Neural cell (in vitro differentiated cells): ENCODE measurements at regions not wholly inside any gene's neighbourhood (a gene's known extent, or its start where the extent isn't known, plus 50 kb on each side); places are given as distances from the start of the nearest gene placed in this dataset.

Experiments used
- H2AFZ ChIP-seq: fragments of 200-600, 300-800 bp; sonication (generic), shearing (Covaris generic); 2 replicates; pipeline ENCODE4 v1.6.0; 2014; ENCODE audit warnings: low read depth, mild to moderate bottlenecking, antibody characterized with exemption, low read length, moderate library complexity
- H3F3A ChIP-seq: fragments of 200-600 bp; shearing (Covaris generic); 2 replicates; pipeline ENCODE4 v1.6.1; 2016; ENCODE audit warnings: mild to moderate bottlenecking, moderate library complexity, mixed read lengths, antibody characterized with exemption, low read length; ENCODE audit not compliant: insufficient read depth, poor library complexity, severe bottlenecking
- H3K27ac ChIP-seq: fragments of 200-600, 300-800 bp; sonication (generic), shearing (Covaris generic); 2 replicates; pipeline ENCODE4 v1.5.1; 2014; ENCODE audit warnings: mild to moderate bottlenecking, low read length, moderate library complexity
- H3K27me3 ChIP-seq: fragments of 300-800, 200-600 bp; sonication (generic), shearing (Covaris generic); 2 replicates; pipeline ENCODE4 v1.6.0; 2014; ENCODE audit warnings: mild to moderate bottlenecking, low read depth, low read length, moderate library complexity; ENCODE audit not compliant: insufficient read depth
- H3K36me3 ChIP-seq: fragments of 300-800, 200-600 bp; sonication (generic), shearing (Covaris generic); 2 replicates; pipeline ENCODE4 v1.5.1; 2014; ENCODE audit warnings: mild to moderate bottlenecking, antibody characterized with exemption, low read length, moderate library complexity; ENCODE audit not compliant: insufficient read depth
- H3K4me2 ChIP-seq: fragments of 300-800, 200-600 bp; sonication (generic), shearing (Covaris generic); 2 replicates; pipeline ENCODE4 v1.6.0; 2014; ENCODE audit warnings: mild to moderate bottlenecking, low read length
- H3K4me3 ChIP-seq: fragments of 300-800, 200-600 bp; sonication (generic), shearing (Covaris generic); 2 replicates; pipeline ENCODE4 v1.5.1; 2014; ENCODE audit warnings: mild to moderate bottlenecking, low read length, moderate library complexity
- H3K79me2 ChIP-seq: fragments of 200-600 bp; shearing (Covaris generic); replicated peaks from 2 replicates; pipeline ENCODE4 v1.6.0; 2014; ENCODE audit warnings: mild to moderate bottlenecking, low read length, moderate library complexity; ENCODE audit not compliant: insufficient read depth
- H3K9ac ChIP-seq: fragments of 300-800, 200-600 bp; sonication (generic), shearing (Covaris generic); 2 replicates; pipeline ENCODE4 v1.6.1; 2016; ENCODE audit warnings: mild to moderate bottlenecking, low read length, mixed read lengths
- H3K9me2 ChIP-seq: fragments of 200-600 bp; shearing (Covaris generic); 2 replicates; pipeline ENCODE4 v1.6.1; 2016; ENCODE audit warnings: mild to moderate bottlenecking, low read length, mixed read lengths; ENCODE audit not compliant: insufficient read depth
- H3K9me3 ChIP-seq: fragments of 200-600, 300-800 bp; sonication (generic), shearing (Covaris generic); 2 replicates; pipeline ENCODE4 v1.6.1; 2016; ENCODE audit warnings: mild to moderate bottlenecking, mixed run types, low read length, moderate library complexity, mixed read lengths
- H4K20me1 ChIP-seq: fragments of 200-600 bp; shearing (Covaris generic); 2 replicates; pipeline ENCODE4 v1.6.1; 2016; ENCODE audit warnings: mild to moderate bottlenecking, mixed run types; ENCODE audit not compliant: insufficient read depth
- CTCF ChIP-seq: fragments of 450-650 bp; IDR thresholded peaks from 2 replicates; pipeline ENCODE4 v1.5.1; 2014; ENCODE audit warnings: antibody characterized with exemption, mild to moderate bottlenecking, moderate library complexity; ENCODE audit not compliant: poor library complexity, severe bottlenecking
- EP300 ChIP-seq: fragments of 450-650 bp; conservative IDR thresholded peaks from 2 replicates; pipeline ENCODE4 v1.6.1; 2014; ENCODE audit warnings: antibody characterized with exemption, mild to moderate bottlenecking, moderate library complexity; ENCODE audit not compliant: poor library complexity, severe bottlenecking
- EZH2 ChIP-seq: fragments of 200-600, 300-800 bp; shearing (Covaris generic), sonication (generic); IDR thresholded peaks from 2 replicates; pipeline ENCODE4 v1.6.1; 2014; ENCODE audit warnings: antibody characterized with exemption, low read length, borderline replicate concordance, mild to moderate bottlenecking; ENCODE audit not compliant: insufficient read depth, poor library complexity, severe bottlenecking
- MXI1 ChIP-seq: fragments of 450-650 bp; conservative IDR thresholded peaks from 2 replicates; pipeline ENCODE4 v1.6.1; 2014; ENCODE audit warnings: antibody characterized with exemption, mild to moderate bottlenecking; ENCODE audit not compliant: poor library complexity, severe bottlenecking
- POLR2AphosphoS5 ChIP-seq: IDR thresholded peaks from 2 replicates; pipeline ENCODE4 v1.6.1; 2012
- RAD21 ChIP-seq: fragments of 450-650 bp; conservative IDR thresholded peaks from 2 replicates; pipeline ENCODE4 v1.6.1; 2014; ENCODE audit warnings: antibody characterized with exemption, mild to moderate bottlenecking, moderate library complexity
- REST ChIP-seq: IDR thresholded peaks from 2 replicates; pipeline ENCODE4 v1.6.1; 2012; ENCODE audit warnings: borderline replicate concordance
- SMC3 ChIP-seq: fragments of 450-650 bp; conservative IDR thresholded peaks from 2 replicates; pipeline ENCODE4 v1.6.1; 2014; ENCODE audit warnings: antibody characterized with exemption, mild to moderate bottlenecking, moderate library complexity; ENCODE audit not compliant: poor library complexity
- TAF1 ChIP-seq: IDR thresholded peaks from 2 replicates; pipeline ENCODE4 v1.6.1; 2012; ENCODE audit warnings: low read depth

DNA sequence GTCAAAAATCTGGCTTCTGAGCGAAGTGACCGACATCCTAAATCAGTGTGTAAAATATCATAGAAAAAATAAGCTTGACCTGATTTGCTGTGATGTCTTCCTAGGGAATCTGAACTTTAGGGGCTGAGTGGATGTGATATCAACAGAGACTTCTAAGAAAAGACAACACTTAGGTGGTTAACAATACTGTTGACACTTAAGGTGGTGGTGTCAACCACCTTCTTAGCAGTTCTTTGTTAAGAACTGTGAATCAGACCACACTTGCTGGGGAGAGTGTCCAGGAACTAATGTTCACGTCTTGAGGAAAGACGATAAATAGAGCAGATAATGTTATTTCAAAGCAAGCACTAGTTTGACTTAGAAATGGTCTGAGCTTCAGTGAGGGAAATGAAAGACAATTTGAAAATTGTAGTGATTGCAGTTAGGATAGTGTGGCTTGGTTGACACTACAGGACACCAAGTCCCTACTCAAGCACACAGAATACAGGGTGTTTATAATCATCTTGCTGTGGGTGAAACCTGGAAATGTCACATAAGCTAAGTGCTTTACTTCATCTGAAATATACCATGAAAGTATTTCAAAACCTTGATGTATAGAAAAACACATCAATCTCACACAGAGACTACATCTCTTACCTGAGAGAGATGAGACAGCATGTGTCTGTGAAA, 1936.5 kb downstream of the PCDH9 start:
- Histone ChIP-seq H2AFZ (no peak overlapping the region), H3K9me2 (no peaks in the 10 kb centered on the region), H3F3A (no peaks in the 10 kb centered on the region), H4K20me1 (no peaks in the 10 kb centered on the region), H3K27me3 (no peaks in the 10 kb centered on the region), H3K79me2 (no peaks in the 10 kb centered on the region), H3K9ac (no peak overlapping the region), H3K36me3 (no peaks in the 10 kb centered on the region), H3K4me3 (no peak overlapping the region), H3K4me2 (no peak overlapping the region), H3K9me3 (no peaks in the 10 kb centered on the region), H3K27ac (peak overlapping the region; percentile 51)
- TF ChIP-seq EZH2 (no peak), CTCF (no peak), REST (no peak), SMC3 (no peak), EP300 (no peak), POLR2AphosphoS5 (no peak), MXI1 (no peak), TAF1 (no peak), RAD21 (no peak)

DNA sequence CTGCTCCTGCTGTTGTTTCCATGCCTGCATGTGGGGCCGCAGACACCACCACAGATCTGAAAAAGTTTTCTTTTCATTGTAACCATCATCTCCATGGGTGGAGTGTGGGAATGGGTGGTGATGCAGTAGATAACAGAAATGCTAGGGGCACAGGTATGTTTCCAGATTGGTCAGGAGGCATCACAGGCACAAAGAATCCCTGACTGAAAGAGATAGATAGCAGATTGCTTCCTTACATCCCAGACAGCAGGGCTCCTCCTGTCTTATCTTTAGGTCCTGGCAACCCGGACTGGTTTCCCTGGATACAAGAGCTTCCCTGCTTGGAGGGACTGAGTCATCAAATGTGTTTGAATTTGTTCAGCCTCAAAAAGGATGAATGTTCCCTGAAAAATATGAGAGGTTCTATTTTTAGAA, 1937.6 kb downstream of the PCDH9 start:
- no peak overlapping the region for H3K4me3 ChIP-seq
- no peaks in the 10 kb centered on the region for H3F3A ChIP-seq
- H3K79me2 ChIP-seq, result no peaks in the 10 kb centered on the region
- no peak overlapping the region for H3K9ac ChIP-seq
- H3K27ac ChIP-seq, result peak overlapping the region; percentile 51
- no peaks in the 10 kb centered on the region for H3K36me3 ChIP-seq
- no peaks in the 10 kb centered on the region for H3K27me3 ChIP-seq
- no peaks in the 10 kb centered on the region for H3K9me3 ChIP-seq
- no peaks in the 10 kb centered on the region for H3K9me2 ChIP-seq
- TF ChIP-seq REST (peak; percentile 63), RAD21 (peak; percentile 20), TAF1 (no peak)
- no peaks in the 10 kb centered on the region for H4K20me1 ChIP-seq
- H3K4me2 ChIP-seq, result no peak overlapping the region
- H2AFZ ChIP-seq, result no peak overlapping the region
